Adrenal gland (tissue), 9 donors: ENCODE measurements at regions not wholly inside any gene's neighbourhood (a gene's known extent, or its start where the extent isn't known, plus 50 kb on each side); places are given as distances from the start of the nearest gene placed in this dataset.
A peak's percentile ranks its signal among the peaks of the same experiment; 100 is the strongest.

Experiments
- DNase-seq, 7 donors: peaks; one replicate each; pipeline ENCODE4 v3.0.0-alpha.2; 2019 to 2020
- H3K27ac ChIP-seq, 5 donors: fragments of 200-600 bp; sonication (generic) in 4 of 5; 1 replicate in 3 of 5; 2 replicates in 2 of 5; pipeline versions ENCODE4 v1.5.1 to v1.8.0; 2016 to 2020; ENCODE audit warnings: mild to moderate bottlenecking in 1 of 5
- H3K27me3 ChIP-seq: fragments of 200-600 bp; 2 replicates; pipeline ENCODE4 v1.8.0; 2021
- H3K36me3 ChIP-seq, 2 donors: fragments of 200-600 bp; replicated peaks in 1 of 2; 1 replicate in 1 of 2; 2 replicates in 1 of 2; pipeline versions ENCODE4 v1.5.1 to v1.8.0; 2018 to 2022
- H3K4me1 ChIP-seq, 2 donors: fragments of 200-600 bp; replicated peaks in 1 of 2; 1 replicate in 1 of 2; 2 replicates in 1 of 2; pipeline versions ENCODE4 v1.5.1 to v1.8.0; 2018 to 2021
- H3K4me3 ChIP-seq, 4 donors: fragments of 200-600 bp; sonication (generic) in 3 of 4; one replicate each; pipeline ENCODE4 v1.5.1; 2016 to 2018
- H3K9me3 ChIP-seq, 3 donors: fragments of 200-600 bp; sonication (generic) in 1 of 3; replicated peaks in 1 of 3; 1 replicate in 2 of 3; 2 replicates in 1 of 3; pipeline versions ENCODE4 v1.5.1 to v1.8.0; 2016 to 2021
- POLR2A ChIP-seq, 2 donors: fragments of 450-650 bp; IDR thresholded peaks; one replicate each; pipeline ENCODE4 v1.6.1; 2017; ENCODE audit warnings: antibody characterized with exemption in 2 of 2, mild to moderate bottlenecking in 2 of 2, moderate library complexity in 1 of 2
- WGBS, 4 donors: extraction: QIAGEN DNeasy Blood & Tissue Kit in 2 of 4; methylation state at CpG; one replicate each; pipeline versions ENCODE4 v1.1.5 to v1.1.7; 2013 to 2017; 5-methylcytosine and 5-hydroxymethylcytosine counted together
- intact Hi-C, 2 donors: fragments of 100-400 bp; cut with DNase I; formaldehyde crosslinking; loops; one replicate each; pipeline versions ENCODE4 v1.14.1 to v1.15.0; 2022 to 2023
- TF ChIP-seq, protein P1 (sequence below), 6 experiments: fragments of 450-650 bp in 4 of 6; fragments of 200-600 bp in 2 of 6; sonication (generic) in 1 of 6; IDR thresholded peaks; 1 replicate in 5 of 6; 2 replicates in 1 of 6; pipeline versions ENCODE4 v1.5.1 to v1.8.0; 2016 to 2021; ENCODE audit warnings: antibody characterized with exemption in 6 of 6, mild to moderate bottlenecking in 2 of 6, moderate library complexity in 1 of 6
- donor health status: healthy with polysubstance abuse.
- donor health status: Bipolar disorder and iron deficiency.
- donor health status: DM: yes; HTN: yes; CAD: no.
- donor health status: DM: no; HTN: no; CAD: no.
- donor health status: DM: no; HTN: no; CAD: no.

GRCh38 chr17:77542011-77542410, 401.2 kb downstream of the SEC14L1 start:
- Histone ChIP-seq H3K4me3 (no peak overlapping the region), H3K27me3 (no peaks in the 10 kb centered on the region), H3K27ac (peak overlapping the region in 1 of 5 donors; percentile 56), H3K36me3 (no peaks in the 10 kb centered on the region), H3K4me1 (peaks cover 0 to 8% of the 10 kb centered on the region in 2 donors), H3K9me3 (no peaks in the 10 kb centered on the region)
- DNase-seq, result peak in 2 of 7 donors; percentile 8 to 54
- intact Hi-C loops, result loop anchor here (5.0 to 10.0 kb wide), 2 partner anchors 470 to 473 kb away; no protein-coding TSS in a partner anchor
- WGBS, 4 donors, result 3 to 19% (median 9%) methylated on average over 1 of the region's 1 CpG
- TF ChIP-seq POLR2A (IDR thresholded peaks at IDR 0.05), result no peak
- TF ChIP-seq, protein P1, sequence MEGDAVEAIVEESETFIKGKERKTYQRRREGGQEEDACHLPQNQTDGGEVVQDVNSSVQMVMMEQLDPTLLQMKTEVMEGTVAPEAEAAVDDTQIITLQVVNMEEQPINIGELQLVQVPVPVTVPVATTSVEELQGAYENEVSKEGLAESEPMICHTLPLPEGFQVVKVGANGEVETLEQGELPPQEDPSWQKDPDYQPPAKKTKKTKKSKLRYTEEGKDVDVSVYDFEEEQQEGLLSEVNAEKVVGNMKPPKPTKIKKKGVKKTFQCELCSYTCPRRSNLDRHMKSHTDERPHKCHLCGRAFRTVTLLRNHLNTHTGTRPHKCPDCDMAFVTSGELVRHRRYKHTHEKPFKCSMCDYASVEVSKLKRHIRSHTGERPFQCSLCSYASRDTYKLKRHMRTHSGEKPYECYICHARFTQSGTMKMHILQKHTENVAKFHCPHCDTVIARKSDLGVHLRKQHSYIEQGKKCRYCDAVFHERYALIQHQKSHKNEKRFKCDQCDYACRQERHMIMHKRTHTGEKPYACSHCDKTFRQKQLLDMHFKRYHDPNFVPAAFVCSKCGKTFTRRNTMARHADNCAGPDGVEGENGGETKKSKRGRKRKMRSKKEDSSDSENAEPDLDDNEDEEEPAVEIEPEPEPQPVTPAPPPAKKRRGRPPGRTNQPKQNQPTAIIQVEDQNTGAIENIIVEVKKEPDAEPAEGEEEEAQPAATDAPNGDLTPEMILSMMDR (IDR thresholded peaks at IDR 0.05), result no peak

DNA sequence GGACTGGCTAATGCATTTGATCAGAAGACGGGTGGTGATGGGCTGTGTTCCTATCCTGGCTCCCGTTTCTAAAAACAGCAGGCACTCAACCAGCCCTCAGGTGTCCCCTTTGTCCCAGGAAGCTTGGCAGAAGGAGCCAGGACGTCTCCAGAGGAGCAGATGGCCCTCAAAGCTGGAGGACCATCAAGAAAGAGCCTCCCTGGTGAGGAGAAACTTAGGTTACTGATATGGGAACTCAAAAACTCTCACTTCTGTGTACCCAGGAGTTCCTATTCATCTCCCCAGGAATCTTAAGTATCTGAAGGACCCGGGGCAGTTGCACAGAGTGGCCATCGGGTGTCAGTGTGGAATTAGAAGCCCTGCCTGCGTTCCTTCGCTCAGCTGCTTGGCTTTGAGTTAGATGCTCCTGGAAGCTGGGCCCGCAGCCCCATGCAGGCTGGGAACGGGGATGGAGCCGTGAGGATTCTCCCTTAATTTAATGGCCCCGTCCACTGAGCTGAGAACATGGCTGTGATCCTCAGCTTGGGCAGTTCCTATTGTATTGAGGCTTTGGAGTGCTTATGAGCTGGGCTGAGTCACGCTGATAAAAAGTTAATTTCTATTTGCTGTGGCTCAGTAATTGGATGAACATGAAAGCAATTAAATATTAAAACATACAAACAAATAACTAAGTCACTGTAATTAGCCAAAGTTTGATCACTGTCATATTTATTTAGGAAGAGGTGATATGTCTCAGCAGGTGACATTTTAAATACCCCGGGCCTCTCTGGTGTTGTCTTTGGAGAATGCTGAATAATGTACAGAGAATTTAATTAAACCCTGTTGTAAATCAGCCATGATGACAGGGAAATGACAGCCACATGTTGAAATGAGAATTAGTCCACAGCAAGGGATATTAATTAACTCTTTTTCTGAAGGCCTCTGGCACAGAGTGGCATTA, 402.1 kb downstream of the SEC14L1 start:
- Histone ChIP-seq H3K4me3 (no peak overlapping the region), H3K4me1 (peaks cover 0 to 8% of the 10 kb centered on the region in 2 donors), H3K27ac (peak overlapping the region in 2 of 5 donors; percentile 8 to 56), H3K27me3 (no peaks in the 10 kb centered on the region), H3K36me3 (no peaks in the 10 kb centered on the region), H3K9me3 (no peaks in the 10 kb centered on the region)
- TF ChIP-seq POLR2A (IDR thresholded peaks at IDR 0.05), result no peak
- TF ChIP-seq, protein P1 (IDR thresholded peaks at IDR 0.05), result peak; percentile 74 to 88 (median 86)
- DNase-seq, result peak; percentile 65 to 92 (median 83)
- intact Hi-C loops, result loop anchor here (5.0 to 10.0 kb wide), 2 partner anchors 469 to 472 kb away; no protein-coding TSS in a partner anchor
- WGBS, 4 donors, result 15 to 18% (median 17%) methylated on average over 12 to 13 of the region's 13 CpGs

- H3K4me1 ChIP-seq, result peaks cover 0 to 8% of the 10 kb centered on the region in 2 donors
- intact Hi-C loops, result loop anchor here (5.0 to 10.0 kb wide), 2 partner anchors 468 to 471 kb away; no protein-coding TSS in a partner anchor
- no peaks in the 10 kb centered on the region for H3K36me3 ChIP-seq
- no peak overlapping the region for H3K4me3 ChIP-seq
- no peaks in the 10 kb centered on the region for H3K27me3 ChIP-seq
- WGBS, 4 donors, result 74 to 78% (median 75%) methylated on average over 14 to 15 of the region's 15 CpGs
- H3K9me3 ChIP-seq, result no peaks in the 10 kb centered on the region
- no peak overlapping the region for H3K27ac ChIP-seq
- TF ChIP-seq, protein P1 (IDR thresholded peaks at IDR 0.05), result no peak
- no peak for DNase-seq
These were observed 403.0 kb downstream of the SEC14L1 start for GRCh38 chr17:77543801-77544200.

DNA sequence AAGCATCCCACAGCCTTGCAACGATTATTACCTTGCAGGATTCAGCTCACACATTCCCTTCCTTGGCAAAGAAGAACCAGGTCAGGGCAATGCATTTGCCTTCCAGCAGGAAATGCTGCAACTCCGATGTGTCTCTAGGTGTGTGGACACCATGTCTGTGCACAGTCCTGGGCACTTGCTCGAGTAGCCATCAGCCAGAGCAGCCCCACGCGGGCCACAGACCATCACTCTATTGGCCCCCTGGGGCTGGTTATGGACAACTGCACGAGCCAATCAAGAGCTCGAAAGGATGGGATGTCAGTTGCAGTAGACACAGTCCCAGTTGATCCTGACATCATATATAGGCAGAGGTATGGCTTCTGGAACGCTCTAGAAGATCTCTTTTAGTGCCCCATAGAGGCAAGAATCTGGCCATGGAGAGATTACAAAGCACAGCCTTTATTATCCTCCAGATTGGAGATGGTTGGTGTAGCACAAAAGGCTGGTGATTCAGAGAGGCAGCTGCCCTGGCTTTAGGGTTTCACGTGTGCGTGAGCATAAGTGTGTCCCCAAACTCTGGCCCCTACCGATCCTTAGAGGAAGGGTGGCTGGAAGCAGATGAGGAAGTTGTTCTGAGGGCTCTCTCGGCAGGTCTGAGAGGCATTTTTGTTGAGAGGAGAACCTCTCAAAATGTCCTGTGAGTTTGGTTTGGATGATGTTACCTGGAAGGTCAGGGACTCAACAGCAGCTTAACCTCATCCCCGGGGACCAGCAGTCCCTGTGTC, 403.8 kb downstream of the SEC14L1 start:
- H3K9me3 ChIP-seq, result no peaks in the 10 kb centered on the region
- H3K36me3 ChIP-seq, result no peaks in the 10 kb centered on the region
- no peaks in the 10 kb centered on the region for H3K27me3 ChIP-seq
- DNase-seq, result no peak
- H3K4me3 ChIP-seq, result no peak overlapping the region
- peaks cover 0 to 8% of the 10 kb centered on the region in 2 donors for H3K4me1 ChIP-seq
- intact Hi-C loops, result loop anchor here (5.0 to 10.0 kb wide), 2 partner anchors 468 to 470 kb away; no protein-coding TSS in a partner anchor
- TF ChIP-seq, protein P1 (IDR thresholded peaks at IDR 0.05), result no peak
- TF ChIP-seq POLR2A (IDR thresholded peaks at IDR 0.05), result no peak
- H3K27ac ChIP-seq, result no peak overlapping the region
- 55 to 74% (median 73%) methylated on average over 13 of the region's 13 CpGs for WGBS, 4 donors
